HepG2 (cell line): ENCODE measurements at regions not wholly inside any gene's neighbourhood (a gene's known extent, or its start where the extent isn't known, plus 50 kb on each side); places are given as distances from the start of the nearest gene placed in this dataset.

ENCODE experiments used
- CC2D1A ChIP-seq: sonication (generic); formaldehyde crosslinking; IDR thresholded peaks from 2 replicates; pipeline ENCODE4 v1.8.1; 2023; ENCODE audit warnings: mild to moderate bottlenecking, missing genetic modification reagents
- EHMT2 ChIP-seq: fragments of 200-600 bp; sonication (generic); IDR thresholded peaks from 2 replicates; pipeline ENCODE4 v1.7.0; 2017; ENCODE audit warnings: antibody characterized with exemption, low read depth, low read length, borderline replicate concordance
- ETV6 ChIP-seq: sonication (generic); formaldehyde crosslinking; conservative IDR thresholded peaks from 2 replicates; pipeline ENCODE4 v1.4.0; 2020; ENCODE audit warnings: missing genetic modification reagents
- JUN ChIP-seq: sonication (generic); formaldehyde crosslinking; IDR thresholded peaks from 2 replicates; pipeline ENCODE4 v1.4.0; 2020; ENCODE audit warnings: mild to moderate bottlenecking, missing genetic modification reagents
- MYC ChIP-seq: sonication (generic); formaldehyde crosslinking; IDR thresholded peaks from 2 replicates; pipeline ENCODE4 v1.9.0; 2021; ENCODE audit warnings: missing genetic modification reagents, borderline replicate concordance
- NFIC ChIP-seq: IDR thresholded peaks from 2 replicates; pipeline ENCODE4 v1.6.1; 2012; ENCODE audit warnings: mild to moderate bottlenecking, low read length, inconsistent platforms
- POLR2A ChIP-seq, 2 experiments: IDR thresholded peaks; 2 replicates each; pipeline ENCODE4 v1.6.1; 2011; ENCODE audit warnings: low read depth in 2 of 2, low read length in 2 of 2, mild to moderate bottlenecking in 1 of 2, moderate library complexity in 1 of 2; ENCODE audit not compliant: insufficient read depth in 1 of 2
- TAF1 ChIP-seq: sonication (generic); formaldehyde crosslinking; IDR thresholded peaks from 2 replicates; pipeline ENCODE4 v1.4.0; 2020; ENCODE audit warnings: missing genetic modification reagents
- TF ChIP-seq, protein P1 (sequence below): sonication (generic); formaldehyde crosslinking; IDR thresholded peaks from 2 replicates; pipeline ENCODE4 v1.4.0; 2020; ENCODE audit warnings: mild to moderate bottlenecking, missing genetic modification reagents
- TF ChIP-seq, protein P2 (sequence below): sonication (generic); formaldehyde crosslinking; IDR thresholded peaks from 2 replicates; pipeline ENCODE4 v1.5.0; 2020; ENCODE audit warnings: mild to moderate bottlenecking, missing genetic modification reagents, moderate library complexity
- TF ChIP-seq, protein P3 (sequence below): sonication (generic); formaldehyde crosslinking; IDR thresholded peaks from one replicate; pipeline ENCODE4 v1.5.1; 2020; ENCODE audit warnings: mild to moderate bottlenecking, missing genetic modification reagents; ENCODE audit errors: not compliant biosample characterization
- TF ChIP-seq, protein P4 (sequence below): sonication (generic); formaldehyde crosslinking; IDR thresholded peaks from 2 replicates; pipeline ENCODE4 v1.8.1; 2022; ENCODE audit warnings: low read depth, mild to moderate bottlenecking, missing genetic modification reagents

DNA sequence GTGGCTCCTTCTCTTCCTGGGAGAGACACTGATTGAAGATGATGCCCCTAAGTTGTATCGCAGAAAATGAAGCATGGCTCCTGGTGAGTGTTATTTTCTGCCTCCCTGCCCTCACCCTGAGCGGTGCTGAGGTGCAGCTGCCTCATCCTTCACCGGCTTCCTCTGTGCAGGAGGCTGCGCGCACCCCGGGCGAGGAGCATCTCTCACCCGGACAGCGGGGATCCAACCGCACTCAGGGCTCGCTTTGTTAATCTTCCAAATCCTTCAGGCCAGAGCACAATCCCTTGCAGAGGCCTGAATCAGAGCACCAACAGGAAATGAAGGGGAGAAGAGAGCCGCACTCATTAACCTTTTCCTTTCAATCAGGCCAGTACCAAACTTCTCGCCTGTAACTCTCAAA is 910.3 kb downstream of the CCSER2 start:
- TF ChIP-seq, protein P1, sequence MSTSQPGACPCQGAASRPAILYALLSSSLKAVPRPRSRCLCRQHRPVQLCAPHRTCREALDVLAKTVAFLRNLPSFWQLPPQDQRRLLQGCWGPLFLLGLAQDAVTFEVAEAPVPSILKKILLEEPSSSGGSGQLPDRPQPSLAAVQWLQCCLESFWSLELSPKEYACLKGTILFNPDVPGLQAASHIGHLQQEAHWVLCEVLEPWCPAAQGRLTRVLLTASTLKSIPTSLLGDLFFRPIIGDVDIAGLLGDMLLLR = no peak
- TF ChIP-seq TAF1 (CRISPR knock-in tag) (no peak), MYC (no peak), POLR2A (IDR thresholded peaks at IDR 0.05; ENCODE audit: insufficient read depth in 1 of 2, low read depth in 2 of 2, low read length in 2 of 2) (no peak), CC2D1A (CRISPR knock-in tag) (no peak), JUN (CRISPR knock-in tag) (no peak), NFIC (no peak), EHMT2 (no peak), ETV6 (CRISPR knock-in tag) (no peak)
- TF ChIP-seq, protein P2, sequence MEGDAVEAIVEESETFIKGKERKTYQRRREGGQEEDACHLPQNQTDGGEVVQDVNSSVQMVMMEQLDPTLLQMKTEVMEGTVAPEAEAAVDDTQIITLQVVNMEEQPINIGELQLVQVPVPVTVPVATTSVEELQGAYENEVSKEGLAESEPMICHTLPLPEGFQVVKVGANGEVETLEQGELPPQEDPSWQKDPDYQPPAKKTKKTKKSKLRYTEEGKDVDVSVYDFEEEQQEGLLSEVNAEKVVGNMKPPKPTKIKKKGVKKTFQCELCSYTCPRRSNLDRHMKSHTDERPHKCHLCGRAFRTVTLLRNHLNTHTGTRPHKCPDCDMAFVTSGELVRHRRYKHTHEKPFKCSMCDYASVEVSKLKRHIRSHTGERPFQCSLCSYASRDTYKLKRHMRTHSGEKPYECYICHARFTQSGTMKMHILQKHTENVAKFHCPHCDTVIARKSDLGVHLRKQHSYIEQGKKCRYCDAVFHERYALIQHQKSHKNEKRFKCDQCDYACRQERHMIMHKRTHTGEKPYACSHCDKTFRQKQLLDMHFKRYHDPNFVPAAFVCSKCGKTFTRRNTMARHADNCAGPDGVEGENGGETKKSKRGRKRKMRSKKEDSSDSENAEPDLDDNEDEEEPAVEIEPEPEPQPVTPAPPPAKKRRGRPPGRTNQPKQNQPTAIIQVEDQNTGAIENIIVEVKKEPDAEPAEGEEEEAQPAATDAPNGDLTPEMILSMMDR = no peak
- TF ChIP-seq, protein P3, sequence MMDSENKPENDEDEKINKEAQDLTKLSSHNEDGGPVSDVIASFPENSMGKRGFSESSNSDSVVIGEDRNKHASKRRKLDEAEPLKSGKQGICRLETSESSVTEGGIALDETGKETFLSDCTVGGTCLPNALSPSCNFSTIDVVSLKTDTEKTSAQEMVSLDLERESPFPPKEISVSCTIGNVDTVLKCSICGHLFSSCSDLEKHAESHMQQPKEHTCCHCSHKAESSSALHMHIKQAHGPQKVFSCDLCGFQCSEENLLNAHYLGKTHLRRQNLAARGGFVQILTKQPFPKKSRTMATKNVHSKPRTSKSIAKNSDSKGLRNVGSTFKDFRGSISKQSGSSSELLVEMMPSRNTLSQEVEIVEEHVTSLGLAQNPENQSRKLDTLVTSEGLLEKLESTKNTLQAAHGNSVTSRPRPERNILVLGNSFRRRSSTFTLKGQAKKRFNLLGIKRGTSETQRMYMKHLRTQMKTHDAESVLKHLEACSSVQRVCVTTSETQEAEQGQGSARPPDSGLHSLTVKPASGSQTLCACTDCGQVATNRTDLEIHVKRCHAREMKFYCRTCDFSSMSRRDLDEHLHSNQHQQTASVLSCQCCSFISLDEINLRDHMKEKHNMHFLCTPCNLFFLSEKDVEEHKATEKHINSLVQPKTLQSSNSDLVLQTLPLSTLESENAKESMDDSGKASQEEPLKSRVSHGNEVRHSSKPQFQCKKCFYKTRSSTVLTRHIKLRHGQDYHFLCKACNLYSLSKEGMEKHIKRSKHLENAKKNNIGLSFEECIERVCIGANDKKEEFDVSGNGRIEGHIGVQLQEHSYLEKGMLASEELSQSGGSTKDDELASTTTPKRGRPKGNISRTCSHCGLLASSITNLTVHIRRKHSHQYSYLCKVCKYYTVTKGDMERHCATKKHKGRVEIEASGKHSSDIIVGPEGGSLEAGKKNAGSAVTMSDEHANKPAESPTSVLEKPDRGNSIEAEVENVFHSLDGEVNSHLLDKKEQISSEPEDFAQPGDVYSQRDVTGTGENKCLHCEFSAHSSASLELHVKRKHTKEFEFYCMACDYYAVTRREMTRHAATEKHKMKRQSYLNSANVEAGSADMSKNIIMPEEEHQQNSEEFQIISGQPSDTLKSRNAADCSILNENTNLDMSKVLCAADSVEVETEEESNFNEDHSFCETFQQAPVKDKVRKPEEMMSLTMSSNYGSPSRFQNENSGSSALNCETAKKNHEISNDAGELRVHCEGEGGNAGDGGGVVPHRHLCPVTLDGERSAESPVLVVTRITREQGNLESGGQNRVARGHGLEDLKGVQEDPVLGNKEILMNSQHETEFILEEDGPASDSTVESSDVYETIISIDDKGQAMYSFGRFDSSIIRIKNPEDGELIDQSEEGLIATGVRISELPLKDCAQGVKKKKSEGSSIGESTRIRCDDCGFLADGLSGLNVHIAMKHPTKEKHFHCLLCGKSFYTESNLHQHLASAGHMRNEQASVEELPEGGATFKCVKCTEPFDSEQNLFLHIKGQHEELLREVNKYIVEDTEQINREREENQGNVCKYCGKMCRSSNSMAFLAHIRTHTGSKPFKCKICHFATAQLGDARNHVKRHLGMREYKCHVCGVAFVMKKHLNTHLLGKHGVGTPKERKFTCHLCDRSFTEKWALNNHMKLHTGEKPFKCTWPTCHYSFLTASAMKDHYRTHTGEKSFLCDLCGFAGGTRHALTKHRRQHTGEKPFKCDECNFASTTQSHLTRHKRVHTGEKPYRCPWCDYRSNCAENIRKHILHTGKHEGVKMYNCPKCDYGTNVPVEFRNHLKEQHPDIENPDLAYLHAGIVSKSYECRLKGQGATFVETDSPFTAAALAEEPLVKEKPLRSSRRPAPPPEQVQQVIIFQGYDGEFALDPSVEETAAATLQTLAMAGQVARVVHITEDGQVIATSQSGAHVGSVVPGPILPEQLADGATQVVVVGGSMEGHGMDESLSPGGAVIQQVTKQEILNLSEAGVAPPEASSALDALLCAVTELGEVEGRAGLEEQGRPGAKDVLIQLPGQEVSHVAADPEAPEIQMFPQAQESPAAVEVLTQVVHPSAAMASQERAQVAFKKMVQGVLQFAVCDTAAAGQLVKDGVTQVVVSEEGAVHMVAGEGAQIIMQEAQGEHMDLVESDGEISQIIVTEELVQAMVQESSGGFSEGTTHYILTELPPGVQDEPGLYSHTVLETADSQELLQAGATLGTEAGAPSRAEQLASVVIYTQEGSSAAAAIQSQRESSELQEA (CRISPR knock-in tag) = no peak
- TF ChIP-seq, protein P4, sequence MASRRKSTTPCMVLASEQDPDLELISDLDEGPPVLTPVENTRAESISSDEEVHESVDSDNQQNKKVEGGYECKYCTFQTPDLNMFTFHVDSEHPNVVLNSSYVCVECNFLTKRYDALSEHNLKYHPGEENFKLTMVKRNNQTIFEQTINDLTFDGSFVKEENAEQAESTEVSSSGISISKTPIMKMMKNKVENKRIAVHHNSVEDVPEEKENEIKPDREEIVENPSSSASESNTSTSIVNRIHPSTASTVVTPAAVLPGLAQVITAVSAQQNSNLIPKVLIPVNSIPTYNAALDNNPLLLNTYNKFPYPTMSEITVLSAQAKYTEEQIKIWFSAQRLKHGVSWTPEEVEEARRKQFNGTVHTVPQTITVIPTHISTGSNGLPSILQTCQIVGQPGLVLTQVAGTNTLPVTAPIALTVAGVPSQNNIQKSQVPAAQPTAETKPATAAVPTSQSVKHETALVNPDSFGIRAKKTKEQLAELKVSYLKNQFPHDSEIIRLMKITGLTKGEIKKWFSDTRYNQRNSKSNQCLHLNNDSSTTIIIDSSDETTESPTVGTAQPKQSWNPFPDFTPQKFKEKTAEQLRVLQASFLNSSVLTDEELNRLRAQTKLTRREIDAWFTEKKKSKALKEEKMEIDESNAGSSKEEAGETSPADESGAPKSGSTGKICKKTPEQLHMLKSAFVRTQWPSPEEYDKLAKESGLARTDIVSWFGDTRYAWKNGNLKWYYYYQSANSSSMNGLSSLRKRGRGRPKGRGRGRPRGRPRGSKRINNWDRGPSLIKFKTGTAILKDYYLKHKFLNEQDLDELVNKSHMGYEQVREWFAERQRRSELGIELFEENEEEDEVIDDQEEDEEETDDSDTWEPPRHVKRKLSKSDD (CRISPR knock-in tag) = no peak
